ENCODE measurements at regions not wholly inside any gene's neighbourhood (a gene's known extent, or its start where the extent isn't known, plus 50 kb on each side); places are given as distances from the start of the nearest gene placed in this dataset.

DNA sequence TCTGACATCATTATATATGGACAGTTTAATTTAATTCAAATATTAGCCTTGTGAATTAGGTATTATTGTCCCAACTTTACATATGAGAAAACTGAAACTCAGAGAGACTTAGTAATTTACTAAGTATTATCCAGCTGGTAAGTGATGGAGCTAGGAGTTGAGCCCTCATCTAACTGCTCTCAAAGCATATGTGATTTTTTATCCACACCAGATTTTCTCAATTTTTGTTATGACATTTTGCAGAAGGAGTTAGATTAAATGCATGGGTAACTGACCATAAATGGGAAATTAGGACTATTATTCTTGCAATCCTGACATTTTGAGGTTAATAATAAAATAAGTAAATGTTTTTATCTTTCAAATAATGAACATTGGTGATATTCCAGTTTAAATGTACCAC, 778.3 kb upstream of the SORCS1 start:
- no peak for TF ChIP-seq EZH2 (IDR thresholded peaks at IDR 0.05; ENCODE audit: low read depth, unreplicated experiment)
- TF ChIP-seq, protein P1, sequence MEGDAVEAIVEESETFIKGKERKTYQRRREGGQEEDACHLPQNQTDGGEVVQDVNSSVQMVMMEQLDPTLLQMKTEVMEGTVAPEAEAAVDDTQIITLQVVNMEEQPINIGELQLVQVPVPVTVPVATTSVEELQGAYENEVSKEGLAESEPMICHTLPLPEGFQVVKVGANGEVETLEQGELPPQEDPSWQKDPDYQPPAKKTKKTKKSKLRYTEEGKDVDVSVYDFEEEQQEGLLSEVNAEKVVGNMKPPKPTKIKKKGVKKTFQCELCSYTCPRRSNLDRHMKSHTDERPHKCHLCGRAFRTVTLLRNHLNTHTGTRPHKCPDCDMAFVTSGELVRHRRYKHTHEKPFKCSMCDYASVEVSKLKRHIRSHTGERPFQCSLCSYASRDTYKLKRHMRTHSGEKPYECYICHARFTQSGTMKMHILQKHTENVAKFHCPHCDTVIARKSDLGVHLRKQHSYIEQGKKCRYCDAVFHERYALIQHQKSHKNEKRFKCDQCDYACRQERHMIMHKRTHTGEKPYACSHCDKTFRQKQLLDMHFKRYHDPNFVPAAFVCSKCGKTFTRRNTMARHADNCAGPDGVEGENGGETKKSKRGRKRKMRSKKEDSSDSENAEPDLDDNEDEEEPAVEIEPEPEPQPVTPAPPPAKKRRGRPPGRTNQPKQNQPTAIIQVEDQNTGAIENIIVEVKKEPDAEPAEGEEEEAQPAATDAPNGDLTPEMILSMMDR (conservative IDR thresholded peaks at IDR 0.05; ENCODE audit: low read depth in 2 of 2), result no peak
- TF ChIP-seq JUNB (IDR thresholded peaks at IDR 0.05; ENCODE audit: unreplicated experiment), result no peak

Measured in GM23338 (cell line).